ENCODE measurements at regions not wholly inside any gene's neighbourhood (a gene's known extent, or its start where the extent isn't known, plus 50 kb on each side); places are given as distances from the start of the nearest gene placed in this dataset.

DNA sequence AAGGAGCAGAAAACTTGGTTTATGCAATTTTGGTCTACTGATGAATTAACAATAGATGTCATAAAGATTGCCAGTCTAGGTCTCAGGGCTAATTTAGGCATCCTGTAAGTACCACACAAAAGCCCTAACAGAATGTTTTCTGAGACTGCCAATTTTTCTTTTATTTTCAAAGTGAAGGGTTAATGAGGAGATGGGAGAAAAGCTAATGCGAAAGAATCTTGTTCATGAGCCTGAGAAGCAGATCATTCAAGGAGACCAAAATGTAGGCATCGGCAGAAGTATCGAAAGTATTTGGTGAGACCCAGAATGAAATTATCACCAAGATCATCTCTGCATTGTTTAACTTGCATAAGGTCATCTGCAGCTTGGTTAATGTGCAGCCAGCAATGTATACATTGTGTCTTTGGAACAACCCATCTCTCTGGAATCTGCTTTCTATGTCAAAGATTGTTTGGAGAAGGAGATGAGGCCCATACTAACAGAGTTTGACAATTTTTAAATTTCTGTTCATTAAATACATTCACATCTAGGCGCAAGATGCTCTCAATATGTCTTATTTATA lies 163.3 kb upstream of the GLI3 start:
- no peaks in the 10 kb centered on the region for H3K4me1 ChIP-seq (ENCODE audit: control insufficient read depth, insufficient read depth, low read length)
- H3K9me3 ChIP-seq (ENCODE audit: control insufficient read depth, low read length), result no peaks in the 10 kb centered on the region
- no peak overlapping the region for H3K9ac ChIP-seq (ENCODE audit: low read length)
- no peaks in the 10 kb centered on the region for H3K36me3 ChIP-seq (ENCODE audit: control insufficient read depth, insufficient read depth, low read length, severe bottlenecking)
- no peak overlapping the region for H3K4me3 ChIP-seq (ENCODE audit: low read length)
- no peaks in the 10 kb centered on the region for H3K27me3 ChIP-seq (replicated peaks; ENCODE audit: control insufficient read depth, insufficient read depth, low read length)
- DNase-seq (ENCODE audit: low read depth), result no peak

DNA sequence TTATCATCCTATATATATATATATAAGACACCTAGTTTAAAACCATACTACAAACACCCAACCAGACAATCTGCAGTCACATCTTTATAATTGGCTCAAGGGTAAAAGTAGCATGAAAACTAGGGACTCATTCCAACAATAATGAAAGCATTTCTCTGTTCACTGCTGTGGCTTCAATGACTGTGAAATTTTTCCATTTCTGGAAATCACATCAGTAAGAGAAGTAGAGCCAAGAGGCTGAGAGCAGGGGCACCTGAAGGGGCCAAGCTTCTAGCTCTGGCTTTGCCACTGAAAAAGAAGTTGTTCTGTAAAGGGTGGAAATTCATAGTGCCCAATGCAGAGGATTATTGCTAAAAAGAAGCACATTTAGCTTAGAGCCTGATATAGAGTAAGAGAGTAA lies 158.6 kb upstream of the GLI3 start:
- Histone ChIP-seq H3K4me3 (ENCODE audit: low read length) (no peak overlapping the region), H3K36me3 (ENCODE audit: control insufficient read depth, insufficient read depth, low read length, severe bottlenecking) (no peaks in the 10 kb centered on the region), H3K4me1 (ENCODE audit: control insufficient read depth, insufficient read depth, low read length) (no peaks in the 10 kb centered on the region), H3K9ac (ENCODE audit: low read length) (no peak overlapping the region), H3K27me3 (replicated peaks; ENCODE audit: control insufficient read depth, insufficient read depth, low read length) (no peaks in the 10 kb centered on the region), H3K9me3 (ENCODE audit: control insufficient read depth, low read length) (no peaks in the 10 kb centered on the region)
- peak; percentile 32 for DNase-seq (ENCODE audit: low read depth)

DNA sequence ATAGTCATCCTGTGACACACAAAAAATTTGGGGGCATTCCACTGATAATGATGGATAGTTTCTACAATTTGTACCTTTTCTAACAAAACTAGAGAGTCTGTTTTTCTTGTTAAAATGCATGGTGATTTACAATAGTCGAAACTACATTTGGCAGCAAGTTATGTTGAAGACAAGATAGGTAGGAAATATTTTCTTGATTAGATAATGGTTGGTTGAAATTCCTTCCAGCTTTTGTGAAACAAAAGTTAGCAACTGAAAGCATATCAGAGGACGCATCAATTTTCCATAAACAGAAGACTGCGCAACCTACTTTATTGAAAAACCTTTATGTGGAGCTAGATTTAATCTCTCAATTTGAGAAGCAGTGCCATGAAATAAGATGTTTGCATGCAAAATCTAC lies 155.8 kb upstream of the GLI3 start:
- no peak overlapping the region for H3K9ac ChIP-seq (ENCODE audit: low read length)

DNA sequence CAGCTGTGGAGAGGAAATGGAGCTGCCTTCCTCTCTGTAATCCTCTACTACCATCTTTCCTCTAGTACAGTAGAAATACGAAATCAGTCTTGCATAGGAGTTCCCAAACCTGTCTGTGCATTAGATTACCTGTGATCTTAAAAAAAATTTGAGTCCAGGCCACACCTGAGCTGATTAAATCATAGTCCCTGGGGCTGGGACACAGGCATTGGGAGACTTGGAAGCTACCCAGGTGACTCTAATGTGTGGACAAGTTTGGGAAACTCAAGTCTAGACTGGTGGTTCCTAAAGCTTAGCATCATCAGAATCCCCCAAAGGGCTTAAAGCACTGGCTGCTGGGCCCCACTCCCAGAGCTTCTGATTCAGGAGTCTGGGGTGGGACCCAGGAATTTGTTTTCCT lies 152.7 kb upstream of the GLI3 start:
- no peaks in the 10 kb centered on the region for H3K27me3 ChIP-seq (replicated peaks; ENCODE audit: control insufficient read depth, insufficient read depth, low read length)
- no peaks in the 10 kb centered on the region for H3K9me3 ChIP-seq (ENCODE audit: control insufficient read depth, low read length)
- no peak overlapping the region for H3K4me3 ChIP-seq (ENCODE audit: low read length)
- no peak overlapping the region for H3K9ac ChIP-seq (ENCODE audit: low read length)
- H3K4me1 ChIP-seq (ENCODE audit: control insufficient read depth, insufficient read depth, low read length), result no peaks in the 10 kb centered on the region
- DNase-seq (ENCODE audit: low read depth), result no peak
- no peaks in the 10 kb centered on the region for H3K36me3 ChIP-seq (ENCODE audit: control insufficient read depth, insufficient read depth, low read length, severe bottlenecking)

More for the DNA sequence above, 155.8 kb upstream of the GLI3 start:
- H3K27me3 ChIP-seq (replicated peaks; ENCODE audit: control insufficient read depth, insufficient read depth, low read length), result no peaks in the 10 kb centered on the region
- H3K4me1 ChIP-seq (ENCODE audit: control insufficient read depth, insufficient read depth, low read length), result no peaks in the 10 kb centered on the region
- no peaks in the 10 kb centered on the region for H3K36me3 ChIP-seq (ENCODE audit: control insufficient read depth, insufficient read depth, low read length, severe bottlenecking)
- DNase-seq (ENCODE audit: low read depth), result no peak
- no peaks in the 10 kb centered on the region for H3K9me3 ChIP-seq (ENCODE audit: control insufficient read depth, low read length)
- no peak overlapping the region for H3K4me3 ChIP-seq (ENCODE audit: low read length)

GRCh38 chr7:42385912-42386311 lies 148.9 kb upstream of the GLI3 start:
- H3K36me3 ChIP-seq (ENCODE audit: control insufficient read depth, insufficient read depth, low read length, severe bottlenecking), result no peaks in the 10 kb centered on the region
- H3K4me1 ChIP-seq (ENCODE audit: control insufficient read depth, insufficient read depth, low read length), result no peaks in the 10 kb centered on the region
- H3K9me3 ChIP-seq (ENCODE audit: control insufficient read depth, low read length), result no peaks in the 10 kb centered on the region
- DNase-seq (ENCODE audit: low read depth), result no peak
- no peaks in the 10 kb centered on the region for H3K27me3 ChIP-seq (replicated peaks; ENCODE audit: control insufficient read depth, insufficient read depth, low read length)
- H3K4me3 ChIP-seq (ENCODE audit: low read length), result no peak overlapping the region
- H3K9ac ChIP-seq (ENCODE audit: low read length), result no peak overlapping the region

GRCh38 chr7:42381161-42381560 lies 144.2 kb upstream of the GLI3 start:
- no peak for DNase-seq (ENCODE audit: low read depth)
- H3K36me3 ChIP-seq (ENCODE audit: control insufficient read depth, insufficient read depth, low read length, severe bottlenecking), result no peaks in the 10 kb centered on the region
- no peaks in the 10 kb centered on the region for H3K27me3 ChIP-seq (replicated peaks; ENCODE audit: control insufficient read depth, insufficient read depth, low read length)
- no peak overlapping the region for H3K4me3 ChIP-seq (ENCODE audit: low read length)
- H3K4me1 ChIP-seq (ENCODE audit: control insufficient read depth, insufficient read depth, low read length), result peaks cover 8% of the 10 kb centered on the region
- H3K9me3 ChIP-seq (ENCODE audit: control insufficient read depth, low read length), result no peaks in the 10 kb centered on the region
- no peak overlapping the region for H3K9ac ChIP-seq (ENCODE audit: low read length)

- peak; percentile 90 for DNase-seq (ENCODE audit: low read depth)
- H3K9me3 ChIP-seq (ENCODE audit: control insufficient read depth, low read length), result no peaks in the 10 kb centered on the region
- no peaks in the 10 kb centered on the region for H3K27me3 ChIP-seq (replicated peaks; ENCODE audit: control insufficient read depth, insufficient read depth, low read length)
- no peak overlapping the region for H3K4me3 ChIP-seq (ENCODE audit: low read length)
- no peaks in the 10 kb centered on the region for H3K36me3 ChIP-seq (ENCODE audit: control insufficient read depth, insufficient read depth, low read length, severe bottlenecking)
- H3K4me1 ChIP-seq (ENCODE audit: control insufficient read depth, insufficient read depth, low read length), result peaks cover 8% of the 10 kb centered on the region
- no peak overlapping the region for H3K9ac ChIP-seq (ENCODE audit: low read length)
These were observed 143.4 kb upstream of the GLI3 start for GRCh38 chr7:42380401-42380800.

DNA sequence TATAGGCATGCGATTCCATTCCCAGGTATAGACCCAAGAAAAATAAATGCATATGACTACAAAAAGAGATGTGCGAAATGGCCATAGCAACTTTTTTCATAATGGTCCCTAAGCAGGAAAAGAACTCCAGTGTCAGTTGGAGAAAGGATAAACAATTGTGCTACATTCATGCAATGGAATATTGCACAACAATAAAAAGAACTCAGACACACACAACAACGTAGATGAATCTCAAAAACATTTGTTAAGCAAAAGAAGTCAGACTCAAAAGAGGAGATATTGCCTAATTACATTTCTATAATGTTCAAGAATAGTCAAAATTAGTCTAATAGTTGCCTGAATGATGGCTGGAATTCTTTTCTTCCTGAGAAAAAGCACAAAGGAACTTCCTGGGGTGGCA lies 141.1 kb upstream of the GLI3 start:
- Histone ChIP-seq H3K9me3 (ENCODE audit: control insufficient read depth, low read length) (no peaks in the 10 kb centered on the region), H3K9ac (ENCODE audit: low read length) (no peak overlapping the region), H3K4me1 (ENCODE audit: control insufficient read depth, insufficient read depth, low read length) (peaks cover 8% of the 10 kb centered on the region), H3K4me3 (ENCODE audit: low read length) (no peak overlapping the region), H3K36me3 (ENCODE audit: control insufficient read depth, insufficient read depth, low read length, severe bottlenecking) (no peaks in the 10 kb centered on the region), H3K27me3 (replicated peaks; ENCODE audit: control insufficient read depth, insufficient read depth, low read length) (no peaks in the 10 kb centered on the region)
- DNase-seq (ENCODE audit: low read depth), result no peak

DNA sequence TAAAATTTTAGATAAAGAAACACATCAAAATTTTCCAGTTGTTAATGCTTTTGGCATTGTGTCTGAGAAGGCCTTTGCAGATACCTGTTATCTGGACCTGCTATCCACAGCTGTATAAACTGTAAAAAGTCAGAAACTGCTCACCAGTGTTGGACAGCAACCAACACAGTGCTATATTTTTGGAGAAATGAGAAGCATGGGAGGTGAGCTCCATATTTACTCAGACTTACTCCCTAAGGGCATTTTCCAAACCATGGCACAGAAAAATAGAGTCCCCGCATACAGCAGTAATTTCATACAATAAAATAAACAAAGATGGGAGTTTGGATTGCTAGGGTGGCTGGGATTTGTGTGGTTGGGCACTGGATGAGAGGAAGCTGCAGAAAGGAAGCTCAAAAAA lies 136.3 kb upstream of the GLI3 start:
- H3K9ac ChIP-seq (ENCODE audit: low read length), result no peak overlapping the region
- no peaks in the 10 kb centered on the region for H3K36me3 ChIP-seq (ENCODE audit: control insufficient read depth, insufficient read depth, low read length, severe bottlenecking)
- peaks cover 3% of the 10 kb centered on the region for H3K9me3 ChIP-seq (ENCODE audit: control insufficient read depth, low read length)
- no peaks in the 10 kb centered on the region for H3K27me3 ChIP-seq (replicated peaks; ENCODE audit: control insufficient read depth, insufficient read depth, low read length)
- DNase-seq (ENCODE audit: low read depth), result peak; percentile 19
- peaks cover 5% of the 10 kb centered on the region for H3K4me1 ChIP-seq (ENCODE audit: control insufficient read depth, insufficient read depth, low read length)
- no peak overlapping the region for H3K4me3 ChIP-seq (ENCODE audit: low read length)

DNA sequence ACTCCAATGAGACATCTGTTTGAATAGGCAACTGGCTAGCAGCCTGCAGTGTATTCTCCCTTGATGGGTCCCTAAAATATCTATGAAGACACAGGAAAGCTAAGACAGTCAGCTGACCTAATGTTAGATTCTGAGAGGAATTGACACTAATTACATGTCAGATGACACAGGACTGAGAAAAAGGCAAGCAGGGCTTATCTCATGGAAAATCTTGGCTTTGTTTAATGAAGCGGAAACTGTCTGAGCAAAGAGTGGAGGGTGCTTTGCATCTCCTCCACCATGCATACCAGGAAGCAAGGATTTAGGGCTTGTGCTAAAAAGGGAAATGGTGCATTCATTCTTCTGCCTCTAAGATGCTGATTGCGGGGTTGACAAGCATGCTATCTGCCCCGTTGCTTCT lies 135.5 kb upstream of the GLI3 start:
- H3K9ac ChIP-seq (ENCODE audit: low read length), result no peak overlapping the region
- no peaks in the 10 kb centered on the region for H3K27me3 ChIP-seq (replicated peaks; ENCODE audit: control insufficient read depth, insufficient read depth, low read length)
- DNase-seq (ENCODE audit: low read depth), result no peak
- no peaks in the 10 kb centered on the region for H3K36me3 ChIP-seq (ENCODE audit: control insufficient read depth, insufficient read depth, low read length, severe bottlenecking)
- H3K4me1 ChIP-seq (ENCODE audit: control insufficient read depth, insufficient read depth, low read length), result peaks cover 5% of the 10 kb centered on the region
- no peak overlapping the region for H3K4me3 ChIP-seq (ENCODE audit: low read length)
- peaks cover 11% of the 10 kb centered on the region for H3K9me3 ChIP-seq (ENCODE audit: control insufficient read depth, low read length)

DNA sequence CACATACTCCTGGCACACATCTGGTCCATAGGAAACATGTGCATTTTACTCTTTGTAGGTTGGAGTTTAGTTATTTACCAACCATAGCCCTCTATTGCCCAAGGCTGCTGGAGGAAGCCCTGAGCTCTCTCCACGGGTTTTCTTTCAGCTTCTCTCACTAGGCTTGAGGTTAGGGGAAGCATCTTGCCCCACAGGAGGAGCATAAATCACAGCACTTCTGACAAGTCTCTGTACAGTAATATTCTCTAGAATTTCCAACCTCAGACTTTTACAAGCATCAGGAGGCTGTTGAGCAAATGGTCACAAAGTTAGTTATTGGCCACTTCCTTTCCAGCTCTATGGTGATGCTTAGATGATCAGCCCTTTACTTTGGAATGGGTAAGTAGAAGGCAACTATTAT lies 122.9 kb upstream of the GLI3 start:
- no peak overlapping the region for H3K4me3 ChIP-seq (ENCODE audit: low read length)
- no peak for DNase-seq (ENCODE audit: low read depth)

DNA sequence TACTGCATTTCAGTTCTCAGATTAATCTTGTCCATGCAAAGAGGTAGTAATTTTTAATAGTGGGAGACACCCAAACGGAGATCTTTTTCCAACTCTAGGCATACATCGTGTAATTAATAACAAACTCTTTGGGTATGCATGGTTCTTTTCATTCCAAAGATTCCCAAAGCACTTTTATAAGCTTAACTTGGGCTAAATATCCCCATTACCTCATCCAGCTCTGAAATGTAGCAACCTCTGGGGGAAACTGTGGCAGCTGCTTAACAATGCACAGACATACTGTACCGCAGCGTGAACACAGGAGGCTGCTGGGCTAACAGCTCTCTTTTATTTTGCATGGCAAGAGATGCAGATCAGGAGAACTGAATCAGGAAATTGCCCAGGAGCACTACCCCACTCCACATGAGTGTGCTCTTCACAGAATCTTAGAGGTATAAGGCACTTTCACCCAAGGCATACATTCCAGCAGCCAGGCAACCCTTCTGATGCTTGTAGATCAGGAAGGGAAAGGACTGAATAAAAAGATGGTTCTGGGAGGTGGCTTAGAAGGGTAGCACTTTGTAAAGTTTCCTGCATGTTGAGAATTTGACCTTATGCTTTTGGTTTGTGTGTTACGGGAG lies 114.4 kb upstream of the GLI3 start:
- H3K36me3 ChIP-seq (ENCODE audit: control insufficient read depth, insufficient read depth, low read length, severe bottlenecking), result no peaks in the 10 kb centered on the region

More for the DNA sequence above, 122.9 kb upstream of the GLI3 start:
- Histone ChIP-seq H3K36me3 (ENCODE audit: control insufficient read depth, insufficient read depth, low read length, severe bottlenecking) (no peaks in the 10 kb centered on the region), H3K4me1 (ENCODE audit: control insufficient read depth, insufficient read depth, low read length) (peaks cover 5% of the 10 kb centered on the region), H3K9ac (ENCODE audit: low read length) (no peak overlapping the region), H3K9me3 (ENCODE audit: control insufficient read depth, low read length) (no peaks in the 10 kb centered on the region), H3K27me3 (replicated peaks; ENCODE audit: control insufficient read depth, insufficient read depth, low read length) (no peaks in the 10 kb centered on the region)

More for the DNA sequence above, 114.4 kb upstream of the GLI3 start:
- H3K4me3 ChIP-seq (ENCODE audit: low read length), result no peak overlapping the region
- no peaks in the 10 kb centered on the region for H3K9me3 ChIP-seq (ENCODE audit: control insufficient read depth, low read length)
- no peaks in the 10 kb centered on the region for H3K27me3 ChIP-seq (replicated peaks; ENCODE audit: control insufficient read depth, insufficient read depth, low read length)
- peak; percentile 62 for DNase-seq (ENCODE audit: low read depth)
- H3K9ac ChIP-seq (ENCODE audit: low read length), result no peak overlapping the region
- H3K4me1 ChIP-seq (ENCODE audit: control insufficient read depth, insufficient read depth, low read length), result peaks cover 12% of the 10 kb centered on the region

Measured in adipocyte (in vitro differentiated cells).